HG02870 (cell line): ENCODE measurements at regions not wholly inside any gene's neighbourhood (a gene's known extent, or its start where the extent isn't known, plus 50 kb on each side); places are given as distances from the start of the nearest gene placed in this dataset.

Source experiments
- ATAC-seq: cut with Tn5 transposase; IDR thresholded peaks from one replicate; pipeline ENCODE4 v1.9.1; 2021; ENCODE audit warnings: mild to moderate bottlenecking, moderate library complexity; ENCODE audit not compliant: unreplicated experiment

DNA sequence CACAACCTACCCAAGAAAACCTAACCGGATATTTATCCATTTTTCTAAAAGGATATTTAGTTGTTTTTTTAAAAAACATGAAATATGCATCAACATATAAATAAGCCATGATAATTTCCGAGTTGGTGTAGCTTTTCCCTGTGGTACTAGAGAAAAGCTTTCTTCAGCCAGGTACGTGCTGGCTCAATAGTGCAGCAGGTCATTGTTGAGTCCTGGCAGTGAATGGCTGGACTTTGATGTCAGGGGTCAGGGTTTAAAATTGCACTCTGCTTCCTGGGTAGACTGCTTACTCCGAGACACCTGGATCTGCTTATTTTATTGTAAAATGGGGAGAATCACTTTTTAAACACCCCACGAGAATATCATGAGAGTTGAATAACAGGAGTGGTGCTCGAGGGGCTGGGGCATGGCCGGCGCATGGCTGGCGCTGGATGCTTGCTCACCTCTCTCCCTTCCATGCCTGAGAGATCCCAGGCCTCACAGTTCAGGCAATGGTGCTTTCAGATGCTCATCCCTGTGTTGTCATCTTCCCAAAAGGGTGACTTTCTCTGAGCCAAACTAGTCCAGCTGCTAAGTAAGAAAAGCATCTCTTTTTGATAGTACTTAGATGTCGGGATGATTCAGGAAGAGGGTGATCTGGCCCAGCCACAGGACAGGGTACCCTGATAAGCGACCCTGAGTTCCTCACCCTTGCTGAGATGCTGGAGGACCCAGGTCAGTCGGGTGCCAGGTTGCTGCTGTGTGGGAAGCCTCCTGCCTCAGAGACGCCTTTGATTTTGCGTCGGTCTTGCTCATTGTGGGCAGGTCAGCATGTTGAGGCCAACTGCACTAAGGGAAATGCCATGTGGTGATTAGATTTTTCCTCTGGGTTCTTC lies 269.1 kb upstream of the FOXQ1 start:
- ATAC-seq: no peak

DNA sequence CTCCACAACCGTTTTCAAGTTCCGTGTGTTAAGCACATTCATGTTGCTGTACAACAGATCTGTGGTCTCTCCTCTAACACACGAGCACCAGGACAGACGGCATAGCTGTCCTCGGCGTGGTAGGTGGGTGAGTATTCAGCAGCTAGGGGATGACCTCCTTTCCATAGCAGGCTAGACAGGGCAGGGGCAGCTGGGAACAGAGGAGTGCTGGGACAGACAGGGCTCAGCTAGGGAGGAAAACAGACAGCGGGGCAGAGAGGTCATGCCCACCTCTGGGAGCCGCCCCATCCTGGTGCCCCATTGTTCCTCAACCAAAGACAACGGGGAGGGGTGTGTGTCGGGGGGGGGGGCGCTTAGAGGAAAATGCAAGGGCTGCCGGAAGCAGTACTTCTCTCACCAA lies 271.5 kb upstream of the FOXQ1 start:
- no peak for ATAC-seq

DNA sequence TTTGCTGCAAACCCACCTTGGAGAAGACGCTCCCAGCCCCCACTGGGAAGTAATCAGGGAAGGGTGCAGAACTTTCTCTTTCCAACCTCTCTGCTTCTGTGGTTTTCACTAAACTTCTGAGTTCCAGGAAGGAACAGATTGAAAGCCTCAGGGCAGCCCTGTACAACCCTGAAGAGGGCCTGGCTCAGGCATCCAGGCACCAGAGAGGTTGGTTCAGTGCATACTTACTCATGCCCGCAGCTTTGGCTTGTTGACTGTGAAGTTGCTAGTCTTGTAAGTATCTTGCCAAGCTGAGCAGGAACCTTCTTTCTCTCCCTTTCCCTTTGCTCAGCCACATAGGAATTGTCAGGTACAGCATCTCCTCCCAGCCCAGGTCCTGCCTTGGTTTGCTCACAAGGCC lies 272.2 kb upstream of the FOXQ1 start:
- no peak for ATAC-seq

GRCh38 chr6:1039191-1039590 lies 272.7 kb upstream of the FOXQ1 start:
- ATAC-seq: no peak

DNA sequence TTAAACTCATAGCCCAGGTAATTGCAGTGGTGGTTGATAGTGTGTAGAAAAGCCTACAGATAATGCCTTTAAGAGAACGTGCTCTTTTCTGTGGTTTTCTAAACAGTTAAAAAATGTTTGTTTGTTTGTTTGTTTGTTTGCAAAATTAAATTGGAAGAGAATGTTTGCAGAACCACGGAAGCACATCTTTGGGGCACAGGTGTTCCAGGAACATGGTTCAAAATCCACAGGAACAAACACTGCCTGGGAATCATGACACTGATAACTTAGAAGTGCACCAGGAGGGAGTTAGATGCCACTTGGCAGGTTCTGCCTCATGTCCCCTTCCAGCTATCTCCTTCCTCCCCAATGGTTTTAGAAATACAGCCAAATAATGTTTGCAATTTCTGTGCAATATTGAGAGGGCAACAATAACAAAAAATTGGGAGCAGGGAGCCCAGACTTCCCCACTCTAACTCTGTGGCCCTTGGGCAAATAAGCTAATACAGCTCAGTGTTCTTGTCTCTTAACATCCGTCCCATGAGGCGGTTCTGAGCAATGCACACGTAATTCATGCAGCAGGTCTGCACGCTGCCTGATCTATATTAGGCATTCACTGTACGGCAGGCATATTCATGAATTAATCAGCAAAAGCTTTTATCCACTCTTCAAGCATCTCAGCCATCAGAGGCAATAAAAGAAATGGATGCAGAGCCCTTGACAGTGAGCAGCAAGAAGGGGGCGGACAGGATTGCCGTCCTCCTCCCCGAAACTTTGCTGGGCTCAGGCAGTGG lies 274.3 kb upstream of the FOXQ1 start:
- no peak for ATAC-seq

DNA sequence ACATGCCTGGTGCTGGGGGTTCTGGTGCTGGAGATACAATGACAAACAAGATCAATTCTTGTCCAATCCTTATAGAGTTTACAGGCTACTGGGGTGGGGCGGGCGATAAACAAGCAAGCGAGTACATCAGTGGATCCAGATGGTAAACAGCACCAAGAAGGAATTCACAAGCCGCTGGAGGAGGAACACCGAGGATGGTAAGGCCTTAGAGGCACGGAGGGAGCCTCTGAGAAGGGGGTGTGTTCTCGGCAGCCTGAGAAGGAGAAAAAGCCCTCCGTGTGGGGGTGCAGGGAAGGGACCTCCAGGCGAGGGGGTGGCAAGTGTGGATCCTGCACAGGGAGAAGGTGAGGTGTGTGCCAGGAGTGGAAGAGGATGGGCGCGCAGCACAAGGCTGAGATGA lies 276.5 kb upstream of the FOXQ1 start:
- ATAC-seq: no peak

DNA sequence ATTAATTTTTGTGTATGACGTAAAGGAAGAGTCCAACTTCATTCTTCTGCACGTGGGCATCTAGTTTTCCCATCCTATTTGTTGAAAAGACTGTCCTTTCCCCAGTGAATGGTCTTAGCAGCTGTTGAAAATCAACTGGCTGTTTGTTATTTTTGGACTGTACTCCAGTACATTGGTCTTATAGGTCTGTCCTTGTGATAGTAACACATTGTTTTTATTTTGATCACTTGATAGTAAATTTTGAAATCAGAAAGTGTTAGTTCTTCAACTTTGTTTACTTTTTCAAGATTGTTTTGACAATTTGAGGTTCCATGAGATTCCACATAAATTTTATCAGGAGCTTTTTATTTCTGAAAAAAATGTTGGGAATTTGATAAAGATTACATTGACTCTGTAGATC lies 280.2 kb upstream of the FOXQ1 start:
- no peak for ATAC-seq

GRCh38 chr6:1029141-1029540 lies 282.8 kb upstream of the FOXQ1 start:
- no peak for ATAC-seq

DNA sequence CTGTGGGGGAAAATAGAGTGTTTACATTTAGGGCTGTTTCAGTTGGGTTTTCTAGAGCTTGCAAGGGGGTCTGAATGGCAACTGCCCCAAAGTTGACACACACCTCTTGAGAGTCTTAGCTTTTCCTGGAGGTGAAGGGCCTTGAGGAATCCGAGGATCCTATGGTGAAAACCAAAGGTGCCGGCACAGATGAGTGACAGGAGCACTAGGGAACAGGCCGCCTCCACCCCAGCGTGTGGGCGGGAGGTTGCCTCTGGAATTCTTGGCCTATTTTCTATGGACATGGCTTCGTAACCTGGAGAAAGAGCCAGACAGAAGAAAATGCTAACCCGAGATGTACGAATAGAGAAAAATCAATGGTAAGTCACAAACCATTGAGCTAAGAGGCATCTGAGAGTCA lies 283.2 kb upstream of the FOXQ1 start:
- ATAC-seq: no peak

- ATAC-seq: no peak
Observed at GRCh38 chr6:1027795-1028569, 283.9 kb upstream of the FOXQ1 start.

GRCh38 chr6:1027109-1027794 lies 284.6 kb upstream of the FOXQ1 start:
- ATAC-seq: no peak

- no peak for ATAC-seq
Observed at GRCh38 chr6:1025821-1026220, 286.1 kb upstream of the FOXQ1 start.

DNA sequence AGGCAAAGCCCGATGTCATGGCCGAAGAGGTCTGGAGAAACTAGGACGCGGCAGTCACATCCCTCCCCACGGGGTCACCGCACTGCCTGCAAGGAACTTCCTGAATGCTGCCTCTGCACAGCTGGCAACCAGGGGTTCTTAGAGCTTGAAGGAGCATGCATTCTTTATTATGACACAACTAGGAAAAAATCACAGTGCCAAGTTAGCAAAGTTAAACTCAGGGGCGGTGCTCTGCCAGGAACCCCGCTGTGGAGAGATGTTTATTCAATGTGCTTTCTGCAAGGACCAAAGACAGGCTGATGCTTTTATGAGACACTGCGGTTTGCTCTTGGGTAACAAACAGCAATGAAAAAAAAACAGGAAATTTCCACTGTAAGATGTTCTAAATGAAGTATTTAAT lies 287.3 kb upstream of the FOXQ1 start:
- no peak for ATAC-seq

DNA sequence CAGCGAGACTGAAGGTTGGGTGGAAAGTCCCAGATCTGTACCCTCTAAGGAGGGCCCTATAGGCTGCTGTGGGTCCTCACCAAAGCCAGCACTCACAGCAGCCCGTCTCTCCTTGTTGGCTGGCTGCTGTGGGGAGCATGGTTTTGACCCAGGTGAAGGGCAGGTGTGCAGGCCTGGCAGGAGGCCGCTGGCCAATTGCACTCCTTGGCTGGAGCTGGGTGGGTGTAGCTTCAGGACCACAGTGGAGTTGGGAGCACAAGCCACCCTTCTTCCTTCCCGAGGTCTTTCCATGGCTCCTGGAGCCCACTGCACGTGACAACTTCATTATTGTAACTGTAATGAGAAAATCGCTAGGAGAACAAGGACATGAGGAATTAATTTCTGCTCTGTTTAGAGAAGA lies 287.7 kb upstream of the FOXQ1 start:
- ATAC-seq: no peak

DNA sequence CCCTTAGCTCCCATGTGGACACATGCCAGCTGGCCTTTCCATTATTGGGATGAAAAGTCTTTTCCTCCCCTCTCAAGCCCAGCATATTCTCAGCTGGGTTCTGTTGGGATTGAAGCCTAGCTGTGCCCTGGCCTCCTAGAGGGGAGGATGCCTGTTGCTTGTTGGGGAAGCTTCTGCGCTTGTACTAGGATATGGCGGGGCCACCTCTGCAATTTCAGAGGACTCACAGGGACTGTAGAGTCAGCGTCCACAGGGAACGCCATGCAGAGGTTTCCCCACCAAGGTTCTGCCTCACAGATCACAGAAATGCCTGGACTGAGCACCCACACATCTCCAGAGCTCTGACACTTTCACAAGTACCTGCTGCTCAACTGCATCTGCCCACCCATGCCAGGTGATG lies 288.7 kb upstream of the FOXQ1 start:
- ATAC-seq: no peak

GRCh38 chr6:1022719-1023118 lies 289.2 kb upstream of the FOXQ1 start:
- no peak for ATAC-seq

GRCh38 chr6:1020837-1021236 lies 291.1 kb upstream of the FOXQ1 start:
- ATAC-seq: no peak

DNA sequence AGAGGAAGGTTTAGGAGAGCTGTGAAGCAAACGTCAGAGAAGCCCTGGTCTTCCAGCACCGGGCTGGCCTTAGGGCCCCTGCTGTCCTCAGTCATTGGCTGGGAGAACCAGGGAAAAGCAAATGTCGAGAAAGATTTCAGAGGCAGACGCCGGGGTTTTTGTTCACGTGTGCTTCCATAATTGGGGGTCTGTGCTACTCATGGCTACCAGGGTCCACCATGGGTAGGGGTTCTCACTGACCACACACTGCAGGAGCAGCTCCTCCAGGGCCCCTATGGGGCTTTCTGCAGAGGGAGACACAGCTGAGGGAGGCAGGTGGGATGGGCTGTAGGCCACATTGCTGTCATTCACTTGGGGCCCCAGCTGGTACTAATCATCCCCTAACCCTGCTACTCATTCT lies 291.8 kb upstream of the FOXQ1 start:
- ATAC-seq: no peak

- no peak for ATAC-seq
Observed at GRCh38 chr6:1018041-1018440, 293.9 kb upstream of the FOXQ1 start.

- ATAC-seq: no peak
Observed at GRCh38 chr6:1016329-1017302, 295.3 kb upstream of the FOXQ1 start.
